HG03558 (cell line): ENCODE measurements at regions not wholly inside any gene's neighbourhood (a gene's known extent, or its start where the extent isn't known, plus 50 kb on each side); places are given as distances from the start of the nearest gene placed in this dataset.

ENCODE experiments used
- ATAC-seq: cut with Tn5 transposase; IDR thresholded peaks from one replicate; pipeline ENCODE4 v1.9.1; 2021; ENCODE audit warnings: moderate number of reproducible peaks; ENCODE audit not compliant: unreplicated experiment; ENCODE audit errors: extremely low read depth

GRCh38 chr10:10612151-10612550 lies 405.5 kb upstream of the CELF2 start:
- ATAC-seq, result no peak

- no peak for ATAC-seq
These were observed 403.9 kb upstream of the CELF2 start for GRCh38 chr10:10613656-10614244.

- ATAC-seq, result no peak
These were observed 400.0 kb upstream of the CELF2 start for GRCh38 chr10:10617686-10618085.

- ATAC-seq, result no peak
These were observed 399.5 kb upstream of the CELF2 start for GRCh38 chr10:10618139-10618538.

- ATAC-seq, result no peak
These were observed 393.6 kb upstream of the CELF2 start for GRCh38 chr10:10623958-10624566.

- no peak for ATAC-seq
These were observed 393.1 kb upstream of the CELF2 start for GRCh38 chr10:10624567-10624962.

GRCh38 chr10:10625491-10625890 lies 392.2 kb upstream of the CELF2 start:
- no peak for ATAC-seq

- no peak for ATAC-seq
These were observed 390.9 kb upstream of the CELF2 start for GRCh38 chr10:10626734-10627133.

GRCh38 chr10:10627414-10627813 lies 390.3 kb upstream of the CELF2 start:
- no peak for ATAC-seq

- ATAC-seq, result no peak
These were observed 388.2 kb upstream of the CELF2 start for GRCh38 chr10:10629512-10629911.

GRCh38 chr10:10630281-10630680 lies 387.4 kb upstream of the CELF2 start:
- no peak for ATAC-seq

GRCh38 chr10:10630782-10631181 lies 386.9 kb upstream of the CELF2 start:
- no peak for ATAC-seq

GRCh38 chr10:10642189-10642588 lies 375.5 kb upstream of the CELF2 start:
- no peak for ATAC-seq

- no peak for ATAC-seq
These were observed 374.9 kb upstream of the CELF2 start for GRCh38 chr10:10642751-10643150.

GRCh38 chr10:10644008-10644646 lies 373.5 kb upstream of the CELF2 start:
- no peak for ATAC-seq

GRCh38 chr10:10644676-10645385 lies 372.8 kb upstream of the CELF2 start:
- no peak for ATAC-seq

- ATAC-seq, result no peak
These were observed 370.3 kb upstream of the CELF2 start for GRCh38 chr10:10647331-10647730.

GRCh38 chr10:10657139-10657760 lies 360.4 kb upstream of the CELF2 start:
- no peak for ATAC-seq

GRCh38 chr10:10658172-10658785 lies 359.4 kb upstream of the CELF2 start:
- ATAC-seq, result no peak

GRCh38 chr10:10660054-10660453 lies 357.6 kb upstream of the CELF2 start:
- ATAC-seq, result no peak
